HL-60 (cell line): ENCODE measurements at regions not wholly inside any gene's neighbourhood (a gene's known extent, or its start where the extent isn't known, plus 50 kb on each side); places are given as distances from the start of the nearest gene placed in this dataset.

Source experiments
- DNase-seq, 2 experiments: peaks; one replicate each; pipeline ENCODE4 v3.0.0-alpha.2; 2010 to 2020; ENCODE audit warnings: low read depth in 1 of 2, low spot score in 1 of 2
- H3K27ac ChIP-seq: fragments of 250-450 bp; sonication (Bioruptor Pico); replicated peaks from 2 replicates; pipeline ENCODE4 v1.5.1; 2020; ENCODE audit warnings: mild to moderate bottlenecking, moderate library complexity
- H3K27me3 ChIP-seq: fragments of 250-450 bp; sonication (Bioruptor Pico); 2 replicates; pipeline ENCODE4 v1.5.1; 2021; ENCODE audit warnings: mild to moderate bottlenecking, moderate library complexity; ENCODE audit not compliant: insufficient read depth, poor library complexity, severe bottlenecking
- H3K4me3 ChIP-seq: replicated peaks from 2 replicates; pipeline ENCODE4 v1.5.1; 2011; ENCODE audit warnings: mild to moderate bottlenecking, control low read depth, low read length; ENCODE audit not compliant: insufficient read depth
- CTCF ChIP-seq: IDR thresholded peaks from one replicate; pipeline ENCODE4 v1.5.1; 2011; ENCODE audit warnings: low read length, control low read depth, inconsistent platforms; ENCODE audit not compliant: insufficient read depth
- GABPA ChIP-seq: IDR thresholded peaks from 2 replicates; pipeline ENCODE4 v1.6.1; 2012; ENCODE audit warnings: low read depth
- POLR2AphosphoS5 ChIP-seq: IDR thresholded peaks from 2 replicates; pipeline ENCODE4 v1.6.1; 2012; ENCODE audit warnings: low read depth
- REST ChIP-seq: IDR thresholded peaks from 2 replicates; pipeline ENCODE4 v1.6.1; 2012; ENCODE audit warnings: low read depth; ENCODE audit not compliant: insufficient replicate concordance
- SPI1 ChIP-seq: IDR thresholded peaks from 2 replicates; pipeline ENCODE4 v1.6.1; 2012; ENCODE audit warnings: low read depth, mild to moderate bottlenecking, borderline replicate concordance

DNA sequence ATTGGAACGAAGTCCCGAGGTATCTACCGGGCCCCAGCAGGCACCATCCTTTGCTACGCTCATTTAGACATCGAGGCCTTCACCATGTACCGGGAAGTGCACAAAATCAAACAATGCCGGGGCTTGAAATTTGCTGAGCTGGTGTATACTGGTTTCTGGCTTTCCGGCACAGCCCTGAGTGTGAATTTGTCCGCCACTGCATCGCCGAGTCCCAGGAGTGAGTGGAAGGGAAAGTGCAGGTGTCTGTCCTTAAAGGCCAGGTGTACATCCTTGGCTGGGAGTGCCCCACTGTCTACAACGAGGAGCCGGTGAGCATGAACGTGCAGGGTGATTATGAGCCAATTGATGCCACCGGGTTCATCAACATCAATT is 158.8 kb upstream of the GUCY1A2 start:
- H3K4me3 ChIP-seq = no peak overlapping the region
- DNase-seq = no peak

GRCh38 chr11:107176148-107177105 is 158.2 kb upstream of the GUCY1A2 start:
- no peak overlapping the region for H3K27ac ChIP-seq
- H3K4me3 ChIP-seq = no peak overlapping the region
- TF ChIP-seq REST (no peak), POLR2AphosphoS5 (no peak)
- no peaks in the 10 kb centered on the region for H3K27me3 ChIP-seq
- no peak for DNase-seq

More for the DNA sequence above, 158.8 kb upstream of the GUCY1A2 start:
- TF ChIP-seq SPI1 = no peak
- TF ChIP-seq REST = no peak
- TF ChIP-seq CTCF = no peak
- no peak for TF ChIP-seq GABPA
- Histone ChIP-seq H3K27ac (no peak overlapping the region), H3K27me3 (no peaks in the 10 kb centered on the region)

DNA sequence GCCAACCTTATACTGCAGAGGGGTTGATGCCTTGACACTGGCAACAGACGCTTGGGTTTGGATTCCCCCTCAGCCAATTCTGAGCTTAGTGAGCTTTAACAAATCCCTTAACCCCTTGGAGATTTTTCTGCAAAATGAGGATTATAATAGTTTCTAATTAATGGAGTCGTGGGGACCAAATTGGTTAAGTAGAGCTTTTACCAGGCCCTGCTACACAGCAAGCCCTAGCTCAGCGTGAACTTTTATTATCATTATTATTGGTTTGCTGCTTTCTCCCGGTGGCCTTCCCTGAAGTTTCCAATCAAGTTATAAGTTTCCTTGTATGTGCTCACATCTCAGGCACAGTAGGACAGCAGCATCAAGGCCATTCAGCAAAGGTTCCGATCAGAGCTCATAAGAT is 156.6 kb upstream of the GUCY1A2 start:
- DNase-seq = no peak
- no peak overlapping the region for H3K27ac ChIP-seq
- no peaks in the 10 kb centered on the region for H3K27me3 ChIP-seq
- H3K4me3 ChIP-seq = no peak overlapping the region
- TF ChIP-seq POLR2AphosphoS5 (no peak), CTCF (no peak), SPI1 (no peak), REST (no peak), GABPA (no peak)
